Upper lobe of right lung (tissue), 1 donor: ENCODE measurements at regions not wholly inside any gene's neighbourhood (a gene's known extent, or its start where the extent isn't known, plus 50 kb on each side); places are given as distances from the start of the nearest gene placed in this dataset.

Experiments
- ATAC-seq: fragments of 200-7000 bp; cut with Tn5 transposase; one replicate; pipeline ENCODE4 v1.9.1; 2020; ENCODE audit warnings: mild to moderate bottlenecking, moderate library complexity
- DNase-seq: peaks from one replicate; pipeline ENCODE4 v3.0.0-alpha.2; 2020
- H3K27ac ChIP-seq: fragments of 200-600 bp; one replicate; pipeline ENCODE4 v1.8.0; 2022
- H3K27me3 ChIP-seq: fragments of 200-600 bp; one replicate; pipeline ENCODE4 v1.8.0; 2022; ENCODE audit warnings: mild to moderate bottlenecking
- H3K36me3 ChIP-seq: fragments of 200-600 bp; one replicate; pipeline ENCODE4 v1.8.0; 2022
- H3K4me1 ChIP-seq: fragments of 200-600 bp; one replicate; pipeline ENCODE4 v1.8.0; 2022
- H3K4me3 ChIP-seq: fragments of 200-600 bp; one replicate; pipeline ENCODE4 v1.8.0; 2022; ENCODE audit warnings: mild to moderate bottlenecking
- H3K9me3 ChIP-seq: fragments of 200-600 bp; one replicate; pipeline ENCODE4 v1.8.0; 2022
- CTCF ChIP-seq: fragments of 200-600 bp; IDR thresholded peaks from one replicate; pipeline ENCODE4 v1.8.0; 2022; ENCODE audit warnings: antibody characterized with exemption
- intact Hi-C: fragments of 100-400 bp; cut with DNase I; formaldehyde crosslinking; loops from one replicate; pipeline ENCODE4 v1.11.0; 2022
- donor health status: DM: no; HTN: yes; CAD: no; lungs with severe emphysema.

DNA sequence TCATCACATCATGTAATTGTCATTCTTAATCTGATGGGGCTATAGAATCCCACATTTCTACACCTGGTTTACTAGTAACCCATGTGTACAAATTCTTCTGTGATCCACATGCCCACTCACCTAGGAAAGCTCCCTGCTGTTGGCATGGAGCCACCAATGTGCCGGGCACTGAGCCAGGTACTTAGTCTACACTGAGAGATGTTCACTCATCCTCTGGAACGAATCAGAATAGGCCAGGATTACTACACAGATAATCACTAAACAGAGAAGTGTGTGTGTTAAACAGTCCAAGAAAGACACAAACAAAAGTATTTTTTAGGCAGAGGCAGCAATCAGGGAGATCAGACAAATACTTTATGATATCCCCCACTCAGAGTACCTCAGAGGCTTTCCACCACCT is 193.2 kb upstream of the VGLL2 start:
- intact Hi-C loops, result no loop called here
- Histone ChIP-seq H3K27me3 (no peaks in the 10 kb centered on the region), H3K4me1 (no peaks in the 10 kb centered on the region), H3K36me3 (no peaks in the 10 kb centered on the region), H3K4me3 (no peak overlapping the region), H3K9me3 (no peaks in the 10 kb centered on the region), H3K27ac (no peak overlapping the region)
- no peak for ATAC-seq
- DNase-seq, result no peak
- no peak for TF ChIP-seq CTCF

DNA sequence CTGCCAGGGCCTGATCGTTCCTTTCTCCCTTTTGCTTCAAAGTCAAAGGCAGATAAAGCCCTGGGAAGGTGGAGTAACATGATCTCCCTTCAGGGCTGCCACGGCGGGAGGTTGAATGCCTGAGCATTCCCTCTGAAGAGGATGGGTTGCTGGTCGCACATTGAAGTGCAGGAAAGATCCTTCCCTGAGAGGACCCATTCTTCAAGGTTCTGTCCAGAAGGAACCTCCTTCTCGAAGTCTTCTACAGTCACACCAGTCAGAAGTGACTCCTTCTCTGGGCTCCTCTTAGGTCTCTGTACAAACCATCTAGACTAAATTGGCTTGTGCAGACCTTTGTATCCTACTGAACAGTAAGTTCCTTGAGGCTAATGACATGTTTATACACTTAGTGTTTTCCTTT is 192.6 kb upstream of the VGLL2 start:
- ATAC-seq, result no peak

DNA sequence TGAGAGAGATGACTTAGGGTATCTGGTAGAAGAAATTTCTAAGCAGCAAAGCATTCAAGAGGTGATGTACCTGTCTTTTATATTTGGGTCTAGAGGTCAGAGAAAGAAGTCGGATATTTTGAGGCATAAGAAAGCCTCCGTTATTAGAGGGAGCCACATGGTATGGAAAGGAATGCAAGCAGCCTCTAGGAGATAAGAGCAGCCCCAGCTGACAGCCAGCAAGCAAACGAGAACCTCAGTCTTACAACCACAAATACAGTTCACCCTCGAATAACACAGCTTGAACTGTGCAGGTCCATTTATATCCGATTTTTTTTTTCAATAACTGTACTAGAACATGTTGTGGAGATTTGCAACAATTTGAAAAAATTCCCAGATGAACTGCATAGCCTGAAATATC is 190.7 kb upstream of the VGLL2 start:
- H3K27ac ChIP-seq, result no peak overlapping the region
- H3K9me3 ChIP-seq, result no peaks in the 10 kb centered on the region
- H3K4me1 ChIP-seq, result no peaks in the 10 kb centered on the region
- no peaks in the 10 kb centered on the region for H3K27me3 ChIP-seq
- H3K36me3 ChIP-seq, result no peaks in the 10 kb centered on the region
- H3K4me3 ChIP-seq, result no peak overlapping the region
- ATAC-seq, result no peak
- TF ChIP-seq CTCF, result no peak
- intact Hi-C loops, result no loop called here
- DNase-seq, result no peak

More for the DNA sequence above, 192.6 kb upstream of the VGLL2 start:
- H3K36me3 ChIP-seq, result no peaks in the 10 kb centered on the region
- no peak for TF ChIP-seq CTCF
- H3K4me1 ChIP-seq, result no peaks in the 10 kb centered on the region
- intact Hi-C loops, result no loop called here
- no peaks in the 10 kb centered on the region for H3K27me3 ChIP-seq
- H3K27ac ChIP-seq, result no peak overlapping the region
- DNase-seq, result no peak
- H3K9me3 ChIP-seq, result no peaks in the 10 kb centered on the region
- no peak overlapping the region for H3K4me3 ChIP-seq

GRCh38 chr6:117075218-117075617 is 190.1 kb upstream of the VGLL2 start:
- no peaks in the 10 kb centered on the region for H3K36me3 ChIP-seq
- H3K4me3 ChIP-seq, result no peak overlapping the region
- TF ChIP-seq CTCF, result no peak
- ATAC-seq (no peak), DNase-seq (no peak)
- no peaks in the 10 kb centered on the region for H3K27me3 ChIP-seq
- H3K9me3 ChIP-seq, result no peaks in the 10 kb centered on the region
- H3K27ac ChIP-seq, result no peak overlapping the region
- H3K4me1 ChIP-seq, result no peaks in the 10 kb centered on the region
- intact Hi-C loops, result no loop called here

DNA sequence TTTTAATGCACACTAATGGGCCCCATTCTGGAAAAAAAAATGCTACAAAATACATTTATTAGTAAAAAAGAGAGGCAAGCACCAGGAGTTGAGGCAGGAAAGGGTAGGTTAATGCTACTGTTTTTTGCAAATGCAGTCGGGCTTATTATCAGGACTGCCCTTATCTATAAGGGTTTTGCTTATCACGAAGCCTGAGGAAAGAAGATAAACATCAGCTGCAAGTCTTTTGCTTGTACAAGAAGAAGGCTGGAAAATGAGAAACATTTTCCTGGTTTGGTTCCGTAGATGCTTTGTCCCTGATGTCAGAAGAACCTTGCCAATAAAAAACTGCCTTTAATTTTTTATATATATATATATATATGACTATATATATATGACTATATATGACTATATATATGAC is 189.3 kb upstream of the VGLL2 start:
- Histone ChIP-seq H3K27me3 (no peaks in the 10 kb centered on the region), H3K27ac (no peak overlapping the region), H3K4me3 (no peak overlapping the region), H3K4me1 (no peaks in the 10 kb centered on the region), H3K9me3 (no peaks in the 10 kb centered on the region), H3K36me3 (no peaks in the 10 kb centered on the region)
- intact Hi-C loops, result no loop called here
- no peak for TF ChIP-seq CTCF
- ATAC-seq (no peak), DNase-seq (no peak)

- no peak for DNase-seq
Measured at GRCh38 chr6:117077300-117077699, 188.1 kb upstream of the VGLL2 start.

More at GRCh38 chr6:117077300-117077699, 188.1 kb upstream of the VGLL2 start:
- TF ChIP-seq CTCF, result no peak
- no peaks in the 10 kb centered on the region for H3K36me3 ChIP-seq
- intact Hi-C loops, result no loop called here
- H3K9me3 ChIP-seq, result no peaks in the 10 kb centered on the region
- no peak overlapping the region for H3K27ac ChIP-seq
- ATAC-seq, result no peak
- H3K4me3 ChIP-seq, result no peak overlapping the region
- no peaks in the 10 kb centered on the region for H3K27me3 ChIP-seq
- no peaks in the 10 kb centered on the region for H3K4me1 ChIP-seq
